Fibroblast of lung (primary cell): ENCODE measurements at regions not wholly inside any gene's neighbourhood (a gene's known extent, or its start where the extent isn't known, plus 50 kb on each side); places are given as distances from the start of the nearest gene placed in this dataset.

ENCODE experiments used
- DNase-seq, 2 donors: peaks; one replicate each; pipeline versions ENCODE4 v3.0.0 to v3.0.0-alpha.2; 2010; ENCODE audit warnings: low read depth in 2 of 2
- H2AFZ ChIP-seq: 2 replicates; pipeline ENCODE4 v1.5.1; 2012; ENCODE audit warnings: low read length, control low read depth, inconsistent platforms
- H3K27ac ChIP-seq: 2 replicates; pipeline ENCODE4 v1.5.1; 2011; ENCODE audit warnings: low read length, control low read depth; ENCODE audit not compliant: insufficient read depth
- H3K27me3 ChIP-seq: 2 replicates; pipeline ENCODE4 v1.5.1; 2011; ENCODE audit warnings: mild to moderate bottlenecking, low read length; ENCODE audit not compliant: control insufficient read depth, insufficient read depth
- H3K36me3 ChIP-seq: 2 replicates; pipeline ENCODE4 v1.5.1; 2011; ENCODE audit warnings: low read length; ENCODE audit not compliant: control insufficient read depth, insufficient read depth
- H3K4me1 ChIP-seq: 2 replicates; pipeline ENCODE4 v1.5.1; 2011; ENCODE audit warnings: low read length; ENCODE audit not compliant: control insufficient read depth, insufficient read depth; ENCODE audit errors: extremely low read depth
- H3K4me2 ChIP-seq: 2 replicates; pipeline ENCODE4 v1.5.1; 2011; ENCODE audit warnings: low read length, control low read depth; ENCODE audit not compliant: insufficient read depth; ENCODE audit errors: extremely low read depth
- H3K4me3 ChIP-seq, 4 experiments: fragments of 200-600 bp in 1 of 4; sonication (generic) in 1 of 4; replicated peaks in 1 of 4; 2 replicates each; pipeline ENCODE4 v1.5.1; 2011 to 2016; ENCODE audit warnings: low read length in 4 of 4, low read depth in 3 of 4, mild to moderate bottlenecking in 3 of 4, control low read depth in 2 of 4, inconsistent platforms in 1 of 4, mixed read lengths in 1 of 4; ENCODE audit not compliant: insufficient read depth in 1 of 4; ENCODE audit errors: control extremely low read depth in 1 of 4
- H3K79me2 ChIP-seq: 2 replicates; pipeline ENCODE4 v1.5.1; 2012; ENCODE audit warnings: mild to moderate bottlenecking, low read length, inconsistent platforms; ENCODE audit not compliant: control insufficient read depth, insufficient read depth
- H3K9ac ChIP-seq: 2 replicates; pipeline ENCODE4 v1.5.1; 2011; ENCODE audit warnings: mild to moderate bottlenecking, low read length, control low read depth; ENCODE audit not compliant: insufficient read depth
- H3K9me3 ChIP-seq: 2 replicates; pipeline ENCODE4 v1.5.1; 2012; ENCODE audit warnings: low read depth, low read length; ENCODE audit not compliant: control insufficient read depth, insufficient read depth
- H4K20me1 ChIP-seq: 2 replicates; pipeline ENCODE4 v1.5.1; 2011; ENCODE audit warnings: low read length; ENCODE audit not compliant: control insufficient read depth, insufficient read depth; ENCODE audit errors: extremely low read depth
- CTCF ChIP-seq, 2 donors: IDR thresholded peaks in 1 of 2; conservative IDR thresholded peaks in 1 of 2; 1 replicate in 1 of 2; 2 replicates in 1 of 2; pipeline ENCODE4 v1.5.1; 2011 to 2012; ENCODE audit warnings: low read length in 2 of 2, control low read depth in 1 of 2, inconsistent platforms in 1 of 2, low read depth in 1 of 2, mild to moderate bottlenecking in 1 of 2
- EZH2 ChIP-seq: IDR thresholded peaks from 2 replicates; pipeline ENCODE4 v1.5.1; 2012; ENCODE audit warnings: low read length, control low read depth, mild to moderate bottlenecking; ENCODE audit errors: missing control alignments

GRCh38 chr2:19541884-19542283 is 183.5 kb upstream of the OSR1 start:
- Histone ChIP-seq H4K20me1 (no peaks in the 10 kb centered on the region), H3K27me3 (no peaks in the 10 kb centered on the region), H3K4me3 (no peak overlapping the region), H3K9me3 (no peaks in the 10 kb centered on the region), H3K36me3 (no peaks in the 10 kb centered on the region), H3K4me1 (peaks cover 15% of the 10 kb centered on the region), H3K4me2 (no peak overlapping the region), H2AFZ (no peak overlapping the region), H3K27ac (no peak overlapping the region), H3K9ac (no peak overlapping the region), H3K79me2 (no peaks in the 10 kb centered on the region)
- TF ChIP-seq EZH2 = no peak
- TF ChIP-seq CTCF (conservative IDR thresholded peaks at IDR 0.05 in 1 of 2, IDR thresholded peaks at IDR 0.05 in 1 of 2; ENCODE audit: low read depth in 1 of 2, low read length in 2 of 2) = no peak
- no peak for DNase-seq

DNA sequence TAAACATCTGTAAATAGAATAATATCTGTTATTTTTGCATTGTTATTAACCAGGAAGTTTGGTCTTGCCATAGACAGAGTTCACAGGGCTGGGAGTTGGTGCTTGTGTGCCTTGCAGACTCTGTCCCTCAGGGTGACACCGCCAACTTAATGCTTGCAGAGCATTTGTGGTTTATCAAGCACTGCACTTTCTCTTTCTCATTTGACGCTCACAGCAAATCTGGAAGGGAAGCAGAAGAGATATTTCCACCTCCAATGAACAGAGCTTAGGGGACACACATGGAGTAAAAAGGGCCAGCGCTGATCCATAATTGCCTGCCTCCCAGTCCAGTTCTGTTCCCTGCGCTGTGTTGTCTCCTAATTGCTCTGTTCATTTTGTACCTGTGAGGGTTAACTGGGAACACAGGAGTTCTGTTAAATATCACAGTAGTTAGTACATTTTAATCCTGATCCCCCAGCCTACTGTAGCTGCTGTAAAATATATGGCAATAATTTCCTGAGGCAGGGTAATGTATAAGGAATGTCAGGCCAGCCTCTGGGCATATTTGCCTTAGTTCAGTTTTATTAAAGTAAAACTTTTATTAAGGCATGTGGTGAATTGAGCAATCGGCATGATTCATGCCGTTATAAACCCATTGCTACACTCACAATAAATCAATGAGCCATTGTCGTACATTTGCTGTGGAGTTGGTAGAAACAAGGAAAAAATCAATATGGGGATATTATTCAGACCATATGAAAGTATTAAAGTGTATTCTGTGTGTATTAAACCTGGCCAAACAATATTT is 182.5 kb upstream of the OSR1 start:
- no peak for TF ChIP-seq EZH2
- TF ChIP-seq CTCF (conservative IDR thresholded peaks at IDR 0.05 in 1 of 2, IDR thresholded peaks at IDR 0.05 in 1 of 2; ENCODE audit: low read depth in 1 of 2, low read length in 2 of 2) = no peak

DNA sequence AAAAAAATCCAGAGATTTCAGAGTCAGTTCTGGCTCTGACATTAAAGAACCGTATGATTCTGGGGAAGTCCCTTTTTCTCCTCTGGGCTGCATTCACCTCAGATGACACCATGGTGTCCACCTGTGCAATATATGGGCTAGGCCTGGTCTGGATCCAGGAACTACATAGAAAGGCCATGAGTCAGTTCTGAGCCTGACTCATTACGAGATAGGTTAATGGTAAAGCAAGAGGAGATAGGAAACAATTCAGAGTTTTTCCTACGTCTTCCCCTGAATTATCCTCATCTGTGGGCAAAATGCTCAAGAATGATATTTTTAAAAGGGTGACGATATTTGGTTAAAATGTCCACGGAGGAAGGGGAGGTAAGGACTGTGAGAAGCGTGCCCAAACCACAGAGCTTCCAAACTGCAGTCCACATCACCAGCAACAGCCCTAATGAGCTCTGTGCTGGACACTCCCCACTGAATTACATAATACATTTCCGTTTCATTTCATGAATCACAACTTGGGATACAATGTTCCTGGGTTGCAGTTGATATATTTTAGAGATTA is 180.1 kb upstream of the OSR1 start:
- H3K4me2 ChIP-seq = peak overlapping the region; percentile 18
- H3K9me3 ChIP-seq = no peaks in the 10 kb centered on the region
- H3K27me3 ChIP-seq = no peaks in the 10 kb centered on the region
- no peaks in the 10 kb centered on the region for H3K79me2 ChIP-seq
- peaks cover 15% of the 10 kb centered on the region for H3K4me1 ChIP-seq
- DNase-seq = peak; percentile 85 to 98
- no peak overlapping the region for H2AFZ ChIP-seq
- no peaks in the 10 kb centered on the region for H3K36me3 ChIP-seq
- H3K27ac ChIP-seq = peak overlapping the region; percentile 36
- no peaks in the 10 kb centered on the region for H4K20me1 ChIP-seq
- no peak for TF ChIP-seq CTCF (conservative IDR thresholded peaks at IDR 0.05 in 1 of 2, IDR thresholded peaks at IDR 0.05 in 1 of 2; ENCODE audit: low read depth in 1 of 2, low read length in 2 of 2)
- no peak overlapping the region for H3K4me3 ChIP-seq
- H3K9ac ChIP-seq = no peak overlapping the region

More for the DNA sequence above, 182.5 kb upstream of the OSR1 start:
- Histone ChIP-seq H3K4me1 (peaks cover 15% of the 10 kb centered on the region), H3K27me3 (no peaks in the 10 kb centered on the region), H4K20me1 (no peaks in the 10 kb centered on the region), H2AFZ (no peak overlapping the region), H3K4me3 (no peak overlapping the region), H3K79me2 (no peaks in the 10 kb centered on the region), H3K36me3 (no peaks in the 10 kb centered on the region), H3K9ac (no peak overlapping the region), H3K27ac (peak overlapping the region; percentile 55), H3K4me2 (peak overlapping the region; percentile 42), H3K9me3 (no peaks in the 10 kb centered on the region)
- DNase-seq = peak; percentile 86 to 97
